MG63 (cell line): ENCODE measurements at regions not wholly inside any gene's neighbourhood (a gene's known extent, or its start where the extent isn't known, plus 50 kb on each side); places are given as distances from the start of the nearest gene placed in this dataset.

Experiments
- DNase-seq: peaks from one replicate; pipeline ENCODE4 v3.0.0-alpha.2; 2020
- H3K27me3 ChIP-seq: fragments of 250-450 bp; sonication (Bioruptor Pico); 2 replicates; pipeline ENCODE4 v1.5.1; 2020; ENCODE audit warnings: mild to moderate bottlenecking, moderate library complexity
- H3K36me3 ChIP-seq: fragments of 250-450 bp; sonication (Bioruptor Pico); 2 replicates; pipeline ENCODE4 v1.5.1; 2020; ENCODE audit warnings: mild to moderate bottlenecking, moderate library complexity
- H3K4me3 ChIP-seq: fragments of 250-450 bp; sonication (Bioruptor Pico); 2 replicates; pipeline ENCODE4 v1.5.1; 2020; ENCODE audit warnings: mild to moderate bottlenecking, moderate library complexity
- H3K9me3 ChIP-seq: fragments of 250-450 bp; sonication (Bioruptor Pico); 2 replicates; pipeline ENCODE4 v1.5.1; 2020; ENCODE audit warnings: mild to moderate bottlenecking, moderate library complexity

DNA sequence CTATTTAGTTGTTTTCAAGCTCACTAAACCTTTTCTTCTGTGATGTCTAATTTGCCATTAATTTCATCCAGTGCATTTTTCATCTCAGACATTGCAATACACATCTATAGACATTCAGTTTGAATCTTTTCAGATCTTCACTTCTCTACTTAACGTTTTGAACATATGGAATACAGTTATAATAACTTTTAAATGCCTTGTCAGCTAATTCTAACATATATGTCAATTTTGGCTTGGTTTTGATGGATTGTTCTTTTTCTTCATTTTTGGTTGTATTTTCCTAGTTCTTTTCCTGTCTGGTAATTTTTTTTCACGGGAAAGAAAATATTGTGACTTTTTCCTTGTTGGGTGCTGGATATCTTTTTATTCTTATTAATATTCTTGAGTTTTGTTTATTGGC is 215.3 kb downstream of the ATP23 start:
- Histone ChIP-seq H3K9me3 (no peaks in the 10 kb centered on the region), H3K36me3 (no peaks in the 10 kb centered on the region), H3K27me3 (no peaks in the 10 kb centered on the region), H3K4me3 (no peak overlapping the region)
- DNase-seq = no peak

- Histone ChIP-seq H3K9me3 (no peaks in the 10 kb centered on the region), H3K4me3 (no peak overlapping the region), H3K36me3 (no peaks in the 10 kb centered on the region), H3K27me3 (no peaks in the 10 kb centered on the region)
- no peak for DNase-seq
These were observed 218.6 kb downstream of the ATP23 start for GRCh38 chr12:58159941-58160340.

GRCh38 chr12:58161773-58162172 is 220.4 kb downstream of the ATP23 start:
- Histone ChIP-seq H3K27me3 (no peaks in the 10 kb centered on the region), H3K36me3 (no peaks in the 10 kb centered on the region), H3K9me3 (no peaks in the 10 kb centered on the region), H3K4me3 (no peak overlapping the region)
- no peak for DNase-seq

- H3K36me3 ChIP-seq = no peaks in the 10 kb centered on the region
- no peak for DNase-seq
- H3K9me3 ChIP-seq = no peaks in the 10 kb centered on the region
- H3K4me3 ChIP-seq = no peak overlapping the region
- no peaks in the 10 kb centered on the region for H3K27me3 ChIP-seq
These were observed 221.7 kb downstream of the ATP23 start for GRCh38 chr12:58163021-58163420.

DNA sequence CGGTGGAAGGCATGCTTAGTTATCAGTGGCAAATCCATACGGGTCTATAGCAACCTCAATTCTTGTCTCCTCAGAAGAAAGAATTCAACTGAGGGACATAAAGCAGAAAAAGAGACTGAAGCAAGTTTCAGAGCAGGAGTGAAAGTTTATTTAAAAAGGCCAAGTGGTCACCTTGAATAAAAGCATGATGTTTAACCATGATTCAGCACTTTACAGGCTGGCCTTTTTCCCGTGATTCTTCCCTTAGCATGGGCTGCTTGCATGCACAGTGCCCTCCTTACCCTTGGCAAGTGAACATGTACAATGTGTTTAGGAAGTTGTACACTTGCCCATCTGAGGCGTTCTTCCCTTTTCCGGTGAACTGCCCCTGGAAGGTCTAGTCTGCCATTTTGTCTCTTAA is 225.3 kb downstream of the ATP23 start:
- DNase-seq = no peak
- H3K4me3 ChIP-seq = no peak overlapping the region
- no peaks in the 10 kb centered on the region for H3K27me3 ChIP-seq
- H3K36me3 ChIP-seq = no peaks in the 10 kb centered on the region
- H3K9me3 ChIP-seq = no peaks in the 10 kb centered on the region

GRCh38 chr12:58167622-58168021 is 226.3 kb downstream of the ATP23 start:
- H3K36me3 ChIP-seq = no peaks in the 10 kb centered on the region
- no peak for DNase-seq
- no peaks in the 10 kb centered on the region for H3K9me3 ChIP-seq
- H3K4me3 ChIP-seq = no peak overlapping the region
- H3K27me3 ChIP-seq = no peaks in the 10 kb centered on the region

- DNase-seq = no peak
- H3K4me3 ChIP-seq = no peak overlapping the region
- no peaks in the 10 kb centered on the region for H3K36me3 ChIP-seq
- H3K27me3 ChIP-seq = no peaks in the 10 kb centered on the region
- no peaks in the 10 kb centered on the region for H3K9me3 ChIP-seq
These were observed 228.5 kb downstream of the ATP23 start for GRCh38 chr12:58169826-58170225.

DNA sequence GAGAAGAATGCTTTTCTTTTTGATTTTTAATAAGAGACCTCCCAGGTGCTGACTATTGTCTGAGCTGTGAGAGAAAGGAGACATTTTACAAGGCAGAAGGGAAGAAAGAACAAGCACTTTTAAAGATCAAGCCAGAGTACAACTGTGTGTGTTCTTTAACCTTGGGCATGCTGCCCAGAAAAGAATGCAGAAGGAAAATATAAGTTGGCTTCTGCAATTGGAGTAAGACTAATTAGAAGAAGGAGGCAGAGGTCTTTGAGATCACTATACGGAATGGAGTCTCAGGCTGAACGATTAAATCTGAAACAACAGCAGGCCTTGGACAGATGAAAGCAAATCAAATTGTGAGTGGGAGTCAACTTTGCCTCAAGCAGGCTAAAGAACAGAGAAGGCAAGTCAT is 230.5 kb downstream of the ATP23 start:
- Histone ChIP-seq H3K27me3 (no peaks in the 10 kb centered on the region), H3K4me3 (no peak overlapping the region), H3K36me3 (no peaks in the 10 kb centered on the region), H3K9me3 (no peaks in the 10 kb centered on the region)
- DNase-seq = peak; percentile 6

- H3K9me3 ChIP-seq = no peaks in the 10 kb centered on the region
These were observed 231.2 kb downstream of the ATP23 start for GRCh38 chr12:58172433-58173073.

GRCh38 chr12:58174316-58174715 is 232.9 kb downstream of the ATP23 start:
- DNase-seq = no peak
- Histone ChIP-seq H3K4me3 (no peak overlapping the region), H3K9me3 (no peaks in the 10 kb centered on the region), H3K36me3 (no peaks in the 10 kb centered on the region), H3K27me3 (no peaks in the 10 kb centered on the region)

More at GRCh38 chr12:58172433-58173073, 231.2 kb downstream of the ATP23 start:
- Histone ChIP-seq H3K36me3 (no peaks in the 10 kb centered on the region), H3K27me3 (no peaks in the 10 kb centered on the region), H3K4me3 (no peak overlapping the region)
- no peak for DNase-seq

DNA sequence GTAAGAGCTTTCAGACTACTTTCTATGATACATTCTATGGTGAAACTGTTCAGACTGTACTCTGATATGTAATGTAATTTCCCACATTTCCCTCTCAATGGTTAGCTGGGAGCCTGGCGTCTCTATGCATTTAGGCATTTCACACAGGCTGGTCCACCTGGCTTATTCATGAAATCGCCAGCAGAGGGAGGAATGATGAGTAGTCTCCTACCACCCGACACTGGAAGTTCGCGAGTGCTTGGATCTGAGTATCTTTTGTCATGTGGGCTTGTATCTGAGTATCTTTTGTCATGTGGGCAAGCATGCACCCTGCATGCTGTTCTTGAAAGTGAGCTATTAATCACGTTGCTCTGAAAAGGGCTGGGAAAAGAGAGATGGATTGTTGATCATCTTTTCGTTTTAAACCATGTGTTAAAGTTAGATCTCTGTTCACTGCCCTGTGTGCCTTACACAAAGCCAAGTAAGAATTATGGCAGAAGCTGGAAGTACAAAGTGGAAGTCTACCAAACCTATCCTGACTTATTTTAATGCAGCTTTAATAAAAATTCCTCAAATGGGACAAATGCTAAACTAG is 235.0 kb downstream of the ATP23 start:
- no peaks in the 10 kb centered on the region for H3K9me3 ChIP-seq
- H3K27me3 ChIP-seq = no peaks in the 10 kb centered on the region
- DNase-seq = peak; percentile 22
- no peaks in the 10 kb centered on the region for H3K36me3 ChIP-seq
- H3K4me3 ChIP-seq = no peak overlapping the region

DNA sequence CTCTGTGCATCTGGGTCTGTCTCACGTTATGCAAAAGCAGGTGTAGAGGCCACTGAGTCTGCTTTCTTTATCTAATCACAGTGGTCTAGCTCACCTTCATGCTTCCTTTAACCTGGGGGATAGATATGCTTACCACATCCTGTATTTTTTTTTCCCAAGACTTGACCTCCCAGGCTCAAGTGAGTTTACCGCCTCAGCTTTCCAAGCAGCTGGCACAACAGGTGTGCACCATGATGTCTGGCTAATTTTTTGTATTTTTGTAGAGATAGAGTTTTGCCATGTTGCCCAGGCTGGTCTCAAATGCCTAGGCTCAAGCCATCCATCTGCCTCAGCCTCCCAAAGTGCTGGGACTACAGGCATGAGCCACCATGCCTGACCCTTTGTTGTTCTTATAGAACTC is 236.0 kb downstream of the ATP23 start:
- H3K9me3 ChIP-seq = no peaks in the 10 kb centered on the region
- H3K27me3 ChIP-seq = no peaks in the 10 kb centered on the region
- H3K4me3 ChIP-seq = no peak overlapping the region
- no peak for DNase-seq
- no peaks in the 10 kb centered on the region for H3K36me3 ChIP-seq

GRCh38 chr12:58184212-58184611 is 242.8 kb downstream of the ATP23 start:
- no peak for DNase-seq

GRCh38 chr12:58186401-58186800 is 245.0 kb downstream of the ATP23 start:
- no peaks in the 10 kb centered on the region for H3K36me3 ChIP-seq
- H3K27me3 ChIP-seq = no peaks in the 10 kb centered on the region
- H3K9me3 ChIP-seq = no peaks in the 10 kb centered on the region
- DNase-seq = no peak
- H3K4me3 ChIP-seq = no peak overlapping the region

More at GRCh38 chr12:58184212-58184611, 242.8 kb downstream of the ATP23 start:
- H3K36me3 ChIP-seq = no peaks in the 10 kb centered on the region
- no peaks in the 10 kb centered on the region for H3K27me3 ChIP-seq
- H3K9me3 ChIP-seq = no peaks in the 10 kb centered on the region
- no peak overlapping the region for H3K4me3 ChIP-seq

DNA sequence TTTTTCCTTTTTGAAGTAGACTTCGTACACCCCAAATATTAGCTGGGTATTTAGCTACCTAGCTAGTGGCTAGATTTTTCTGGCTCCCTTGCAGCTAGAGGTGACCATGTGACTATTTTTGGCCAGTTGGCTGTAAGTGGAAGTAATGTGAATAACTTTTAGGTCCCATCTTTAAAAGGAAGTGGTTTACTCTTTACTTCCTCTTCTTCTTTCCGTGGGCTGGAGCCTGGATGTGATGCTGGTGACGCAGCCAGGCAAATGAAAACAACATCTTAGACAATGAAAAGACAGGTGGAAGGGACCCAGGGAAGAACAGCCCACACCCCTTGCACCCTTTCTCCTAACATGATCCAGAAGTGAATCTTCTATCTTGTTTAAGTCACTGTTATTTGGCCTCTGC is 245.5 kb downstream of the ATP23 start:
- no peaks in the 10 kb centered on the region for H3K36me3 ChIP-seq
- DNase-seq = no peak
- H3K4me3 ChIP-seq = no peak overlapping the region
- no peaks in the 10 kb centered on the region for H3K27me3 ChIP-seq
- H3K9me3 ChIP-seq = no peaks in the 10 kb centered on the region

DNA sequence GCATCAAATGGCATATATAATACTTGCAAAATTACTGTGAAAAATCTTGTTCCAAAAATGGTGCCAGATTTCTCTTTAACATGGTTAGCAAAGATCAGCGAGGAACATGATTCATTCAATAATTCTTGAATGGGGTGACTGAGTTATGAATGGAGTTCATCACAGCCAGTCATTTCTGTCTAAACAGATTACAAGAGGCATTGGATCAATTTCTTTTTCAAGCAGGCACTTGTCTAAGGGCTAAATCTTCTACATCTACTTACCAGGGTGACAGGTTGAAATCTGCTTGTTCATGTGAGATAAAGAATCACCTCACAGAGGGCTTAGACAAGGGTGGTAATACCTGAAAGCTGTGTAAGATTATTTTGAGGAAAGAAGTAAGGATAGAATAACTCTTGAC is 247.7 kb downstream of the ATP23 start:
- no peaks in the 10 kb centered on the region for H3K36me3 ChIP-seq
- no peak overlapping the region for H3K4me3 ChIP-seq
- no peaks in the 10 kb centered on the region for H3K9me3 ChIP-seq
- H3K27me3 ChIP-seq = no peaks in the 10 kb centered on the region
- DNase-seq = no peak

DNA sequence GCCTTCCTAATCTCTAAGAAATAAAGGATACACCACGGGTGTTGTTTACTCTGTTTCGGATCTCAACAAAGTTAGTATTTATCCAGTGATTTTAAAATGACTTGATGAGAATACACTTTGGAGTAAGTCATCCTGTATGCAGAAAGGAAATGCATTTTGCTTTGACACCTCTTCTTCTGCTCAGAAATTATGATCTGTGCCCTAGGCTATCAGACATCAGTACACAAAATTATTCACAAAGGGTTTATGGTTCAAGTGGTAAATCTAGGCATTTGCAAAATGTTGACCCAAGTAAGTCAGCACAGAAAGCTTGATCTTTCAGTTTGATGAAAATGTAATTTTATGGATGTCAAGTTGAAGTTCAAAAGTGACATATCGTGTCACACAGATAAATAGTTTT is 248.5 kb downstream of the ATP23 start:
- Histone ChIP-seq H3K36me3 (no peaks in the 10 kb centered on the region), H3K9me3 (no peaks in the 10 kb centered on the region; the same call in 1 of the 2 replicates), H3K27me3 (no peaks in the 10 kb centered on the region), H3K4me3 (no peak overlapping the region)
- no peak for DNase-seq

DNA sequence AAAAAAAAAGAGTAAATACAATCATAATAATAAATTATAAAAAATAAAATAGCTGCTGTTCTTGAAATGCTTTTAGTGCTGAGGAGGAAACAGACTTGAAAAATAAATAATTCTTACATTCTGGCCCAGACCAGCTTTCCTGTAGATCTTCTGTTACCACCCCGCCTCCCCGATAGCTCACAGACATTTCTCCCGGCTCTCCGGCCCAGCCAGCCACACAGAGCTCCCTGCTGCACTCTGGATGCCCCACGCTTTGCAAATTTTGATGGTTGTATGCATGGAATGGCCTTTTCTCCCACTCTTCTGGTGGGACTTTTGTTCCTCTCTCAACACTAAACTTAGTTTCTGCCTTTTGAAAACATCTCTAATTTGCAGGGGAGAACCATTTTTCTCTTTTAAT is 249.3 kb downstream of the ATP23 start:
- DNase-seq = no peak
- no peak overlapping the region for H3K4me3 ChIP-seq
- no peaks in the 10 kb centered on the region for H3K36me3 ChIP-seq
- no peaks in the 10 kb centered on the region for H3K27me3 ChIP-seq
- H3K9me3 ChIP-seq = no peaks in the 10 kb centered on the region; the same call in 1 of the 2 replicates
